ENCODE measurements at regions not wholly inside any gene's neighbourhood (a gene's known extent, or its start where the extent isn't known, plus 50 kb on each side); places are given as distances from the start of the nearest gene placed in this dataset.

GRCh38 chr9:90301277-90301653, 341.4 kb downstream of the DIRAS2 start:
- TF ChIP-seq EZH2 (IDR thresholded peaks at IDR 0.05) (no peak), CEBPB (IDR thresholded peaks at IDR 0.05; ENCODE audit: low read depth) (no peak), YY1 (IDR thresholded peaks at IDR 0.05; ENCODE audit: extremely low read depth, insufficient replicate concordance, low read depth, low read length) (no peak), POLR2A (IDR thresholded peaks at IDR 0.05; ENCODE audit: borderline replicate concordance, extremely low read depth, insufficient read depth, insufficient read length) (no peak)
